ENCODE measurements at regions not wholly inside any gene's neighbourhood (a gene's known extent, or its start where the extent isn't known, plus 50 kb on each side); places are given as distances from the start of the nearest gene placed in this dataset.

DNA sequence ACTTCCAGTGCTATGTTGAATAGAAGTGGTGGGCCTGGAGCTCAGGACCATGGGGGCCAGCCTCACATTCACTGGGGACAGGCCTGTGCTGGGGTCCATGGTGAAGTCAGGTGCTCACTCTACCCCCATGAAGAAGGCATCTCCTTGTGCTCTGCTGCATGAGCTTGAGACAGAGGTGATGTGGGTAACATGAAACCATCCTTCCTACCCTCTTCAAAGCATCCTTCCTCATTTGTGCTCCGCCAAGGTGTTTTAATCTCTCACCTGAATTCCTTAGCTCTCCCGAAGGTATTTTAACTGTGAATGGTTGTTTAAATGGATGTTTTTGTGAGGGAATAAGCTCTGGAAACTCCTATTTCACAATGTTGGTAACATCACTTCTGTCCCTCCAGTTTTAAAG is 209.6 kb upstream of the PCSK2 start:
- no peak for DNase-seq (ENCODE audit: low read depth)

DNA sequence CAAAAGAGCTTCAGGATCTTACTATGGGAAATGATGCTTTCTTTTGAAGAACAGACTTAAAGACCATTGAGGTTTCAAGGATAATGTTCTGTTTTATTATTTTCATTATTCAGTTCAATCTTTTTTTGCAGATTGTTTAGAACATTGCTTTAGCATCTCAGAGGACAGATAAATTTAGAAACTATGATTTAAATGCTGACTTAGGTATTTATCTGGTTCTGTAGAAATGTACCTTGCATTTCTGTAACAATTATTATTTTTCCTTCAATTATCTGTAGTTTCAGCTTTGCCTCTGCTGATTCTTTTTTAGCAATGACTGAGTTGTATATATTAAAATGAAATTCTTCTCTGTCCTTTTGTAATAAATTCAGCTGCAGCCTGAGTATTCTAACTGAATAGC is 205.4 kb upstream of the PCSK2 start:
- DNase-seq (ENCODE audit: low read depth), result no peak

- DNase-seq (ENCODE audit: low read depth), result no peak
Measured at GRCh38 chr20:17023036-17023435, 203.8 kb upstream of the PCSK2 start.

DNA sequence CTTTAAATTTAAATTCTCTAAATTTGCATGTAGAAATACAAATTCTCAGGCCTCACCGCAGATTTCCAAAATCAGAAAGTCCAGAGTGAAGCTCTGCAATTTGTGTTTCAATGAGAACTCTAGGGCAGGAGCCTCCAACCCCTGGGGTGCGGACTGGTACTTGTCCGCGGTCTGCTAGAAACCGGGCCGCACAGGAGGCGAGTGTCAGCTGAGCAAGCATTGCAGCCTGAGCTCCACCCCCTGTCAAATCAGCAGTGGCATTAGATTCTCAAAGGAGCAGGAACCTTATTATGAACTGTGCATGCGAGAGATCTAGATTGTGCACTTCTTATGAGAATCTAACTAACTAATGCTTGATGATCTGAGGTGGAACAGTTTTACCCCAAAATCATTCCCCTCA is 203.0 kb upstream of the PCSK2 start:
- no peak for DNase-seq (ENCODE audit: low read depth)

- peak; percentile 82 for DNase-seq (ENCODE audit: low read depth)
Measured at GRCh38 chr20:17024513-17025119, 202.2 kb upstream of the PCSK2 start.

DNA sequence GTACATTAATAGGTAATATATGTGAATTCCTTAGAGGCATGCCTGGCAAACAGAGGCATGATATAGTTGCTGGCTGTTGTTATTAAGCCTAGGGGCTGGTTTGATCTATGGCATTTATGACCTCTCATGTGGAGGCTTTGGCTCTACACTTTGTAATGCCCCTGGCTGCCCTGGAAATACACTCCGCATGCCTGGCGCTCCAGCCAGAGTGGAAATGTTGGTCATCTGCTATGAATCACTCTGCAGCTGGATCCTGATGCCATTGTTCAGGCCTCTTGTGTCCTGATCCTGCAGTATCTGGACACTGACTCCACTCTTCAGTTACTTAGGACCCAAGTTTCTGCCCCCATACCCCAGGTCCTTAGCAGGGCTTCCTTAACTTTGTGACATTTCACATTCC is 200.5 kb upstream of the PCSK2 start:
- peak; percentile 60 for DNase-seq (ENCODE audit: low read depth)

- DNase-seq (ENCODE audit: low read depth), result no peak
Measured at GRCh38 chr20:17029698-17030097, 197.1 kb upstream of the PCSK2 start.

DNA sequence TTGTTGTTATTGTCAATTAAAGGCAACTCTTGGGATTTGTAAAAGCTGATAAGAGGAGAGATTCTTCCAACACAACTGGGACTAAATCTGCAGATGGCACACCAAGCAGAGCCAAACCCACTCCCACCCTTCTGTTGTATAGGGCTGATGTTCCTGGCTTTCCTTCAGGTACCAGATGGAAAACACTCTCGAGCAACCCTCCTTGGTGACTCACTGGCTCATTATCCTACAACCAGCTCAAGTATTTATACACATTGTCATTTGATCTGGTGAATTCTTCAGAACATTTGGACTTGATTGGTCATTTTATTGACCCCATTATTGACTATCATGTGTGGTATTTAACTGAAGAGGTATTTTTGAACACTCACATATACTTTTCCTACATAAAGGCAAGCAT is 190.3 kb upstream of the PCSK2 start:
- DNase-seq (ENCODE audit: low read depth), result peak; percentile 2

- DNase-seq (ENCODE audit: low read depth), result no peak
Measured at GRCh38 chr20:17042122-17042521, 184.7 kb upstream of the PCSK2 start.

DNA sequence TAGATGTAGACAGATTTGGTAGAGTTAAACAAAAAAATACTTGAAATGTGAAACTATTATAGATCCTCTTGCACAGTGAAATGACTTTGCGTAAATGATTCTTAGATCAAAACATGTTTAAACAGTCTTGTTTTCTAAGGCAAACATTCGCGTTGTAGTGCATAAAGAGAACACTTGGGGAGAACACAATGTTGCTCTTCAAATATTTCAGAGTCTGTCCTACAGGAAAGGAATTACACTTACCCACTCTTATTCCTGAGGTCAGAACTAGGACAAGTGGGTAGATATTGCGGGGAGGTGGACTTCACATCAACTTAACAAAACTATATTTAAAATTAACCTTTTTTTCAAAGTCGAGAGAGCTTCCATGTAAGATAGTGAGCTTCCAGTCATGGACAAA is 183.5 kb upstream of the PCSK2 start:
- DNase-seq (ENCODE audit: low read depth), result no peak

DNA sequence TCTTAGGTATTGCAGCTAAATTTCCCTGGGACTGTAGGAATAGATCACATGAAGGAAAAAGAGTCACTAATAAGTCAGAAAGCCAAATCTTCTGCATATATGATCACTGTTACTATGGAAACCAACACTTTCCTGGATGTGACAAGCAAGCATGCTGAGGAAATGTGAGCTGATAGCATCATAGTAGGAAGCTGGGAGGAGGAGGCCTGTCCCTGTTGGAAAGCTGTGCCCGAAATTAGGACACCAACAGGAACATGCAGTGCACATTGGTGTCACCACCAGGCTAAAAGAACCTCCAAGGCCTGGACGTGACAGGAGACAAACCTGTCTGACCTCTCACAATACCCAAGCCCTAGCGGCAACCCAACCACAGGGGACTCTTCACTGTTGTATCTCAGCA is 181.9 kb upstream of the PCSK2 start:
- DNase-seq (ENCODE audit: low read depth), result no peak

DNA sequence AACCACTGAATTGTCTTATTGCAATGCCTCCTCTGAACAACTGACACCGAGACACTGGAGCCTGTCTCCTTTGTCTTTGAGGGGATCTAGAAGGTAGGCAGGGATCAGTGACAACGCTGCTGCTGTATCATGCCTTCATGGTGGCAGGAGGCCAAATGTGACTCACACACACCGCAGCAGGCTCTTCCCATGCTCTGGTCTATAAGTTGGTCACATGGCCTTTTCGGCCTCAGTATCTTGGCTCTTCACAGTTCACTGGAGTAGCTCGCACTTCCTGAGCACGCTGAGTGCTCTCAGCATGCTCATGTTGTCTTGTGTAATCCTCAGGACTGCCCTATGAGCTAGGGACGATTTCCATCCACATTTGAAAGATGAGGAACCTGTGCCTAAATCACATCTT is 167.4 kb upstream of the PCSK2 start:
- peak; percentile 38 for DNase-seq (ENCODE audit: low read depth)

GRCh38 chr20:17061715-17062114 is 165.1 kb upstream of the PCSK2 start:
- DNase-seq (ENCODE audit: low read depth), result no peak

DNA sequence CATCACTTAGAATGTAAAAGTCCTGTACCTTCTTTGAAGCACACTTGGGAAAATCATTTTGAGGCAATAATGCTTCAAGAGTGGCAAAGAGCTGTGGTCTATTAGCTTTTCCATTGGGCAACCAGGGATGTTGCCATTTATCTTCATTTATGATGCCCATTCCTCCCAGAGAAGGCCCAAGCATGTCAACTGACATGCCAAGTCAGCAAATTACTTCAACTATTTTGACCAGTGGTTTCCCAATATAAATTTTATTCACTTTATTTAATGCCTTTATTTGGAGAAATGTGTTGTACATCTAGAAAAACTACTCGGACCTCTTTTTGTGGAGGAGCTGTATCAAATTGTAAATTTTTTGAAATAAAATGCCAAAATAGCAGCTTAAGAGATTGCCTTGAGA is 164.1 kb upstream of the PCSK2 start:
- DNase-seq (ENCODE audit: low read depth), result no peak

DNA sequence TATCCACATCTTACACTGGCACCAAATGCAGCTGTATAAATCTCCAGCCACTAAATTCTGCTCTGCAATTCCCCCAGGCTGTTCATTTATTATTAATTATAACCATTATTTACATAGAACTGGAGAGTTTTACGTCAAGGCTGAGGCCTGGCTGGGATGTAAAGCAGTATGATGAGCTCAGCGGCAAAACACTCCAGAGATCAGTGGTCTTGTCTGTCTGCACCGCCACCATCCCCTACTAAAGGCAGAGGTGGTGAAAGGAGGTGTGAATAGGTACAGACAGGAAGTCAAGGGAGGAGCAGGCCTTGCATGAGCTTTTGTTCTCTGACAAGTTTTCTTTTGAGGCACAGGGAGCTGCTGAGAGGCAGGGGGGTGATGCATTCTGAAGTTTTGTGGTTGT is 159.9 kb upstream of the PCSK2 start:
- DNase-seq (ENCODE audit: low read depth), result no peak

DNA sequence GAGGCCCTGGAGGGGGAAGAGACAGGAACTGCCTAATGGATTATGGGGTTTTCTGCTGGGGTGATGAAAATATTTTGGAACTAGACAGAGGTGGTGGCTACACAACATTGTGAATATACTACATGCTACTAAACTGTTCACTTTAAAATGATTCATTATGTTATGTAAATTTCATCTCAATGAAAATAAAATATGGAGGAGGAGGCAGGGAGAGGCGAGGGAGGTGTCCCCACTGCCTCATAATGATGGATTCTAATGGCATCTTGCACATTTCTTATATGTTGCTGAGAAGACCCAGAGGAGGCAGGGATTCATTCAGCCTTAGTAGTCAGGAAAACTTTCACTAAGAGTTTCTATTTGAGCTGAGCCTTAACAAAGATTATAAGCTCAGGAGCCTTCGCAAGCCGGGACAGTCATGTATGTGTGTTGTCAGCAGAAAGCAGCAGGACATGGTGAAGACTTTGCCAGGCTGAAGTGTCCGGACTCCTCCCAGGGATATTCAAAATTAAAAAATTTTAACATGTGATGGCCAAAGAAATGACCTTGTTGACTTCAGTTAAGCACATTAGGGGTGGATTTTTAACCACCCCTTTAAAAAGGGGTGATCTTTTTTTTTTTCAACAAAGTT is 158.6 kb upstream of the PCSK2 start:
- no peak for DNase-seq (ENCODE audit: low read depth)

- DNase-seq (ENCODE audit: low read depth), result no peak
Measured at GRCh38 chr20:17077030-17077429, 149.8 kb upstream of the PCSK2 start.

- DNase-seq (ENCODE audit: low read depth), result no peak
Measured at GRCh38 chr20:17083738-17084137, 143.1 kb upstream of the PCSK2 start.

GRCh38 chr20:17084909-17085308 is 141.9 kb upstream of the PCSK2 start:
- DNase-seq (ENCODE audit: low read depth), result no peak

- DNase-seq (ENCODE audit: low read depth), result no peak
Measured at GRCh38 chr20:17093782-17094181, 133.1 kb upstream of the PCSK2 start.

DNA sequence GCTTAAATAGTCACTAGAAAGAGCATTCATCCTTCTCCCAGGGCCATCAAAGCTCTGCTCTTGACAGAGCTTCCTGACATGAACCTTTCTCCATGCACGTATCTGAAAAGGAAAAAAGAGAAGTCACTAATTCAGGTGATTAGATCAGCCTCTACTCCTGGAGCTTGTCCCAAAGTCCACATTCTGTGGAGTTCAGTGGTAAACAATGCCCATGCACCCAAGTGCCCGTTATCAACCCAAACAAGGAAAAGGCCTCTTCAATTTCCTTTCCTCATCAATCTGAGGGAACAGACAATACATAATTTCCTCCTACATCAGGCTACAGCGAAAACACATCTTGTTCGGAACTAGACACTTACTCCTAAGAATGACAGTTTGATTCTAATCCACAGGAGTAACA is 129.2 kb upstream of the PCSK2 start:
- DNase-seq (ENCODE audit: low read depth), result no peak

- DNase-seq (ENCODE audit: low read depth), result no peak
Measured at GRCh38 chr20:17100506-17100905, 126.3 kb upstream of the PCSK2 start.

DNA sequence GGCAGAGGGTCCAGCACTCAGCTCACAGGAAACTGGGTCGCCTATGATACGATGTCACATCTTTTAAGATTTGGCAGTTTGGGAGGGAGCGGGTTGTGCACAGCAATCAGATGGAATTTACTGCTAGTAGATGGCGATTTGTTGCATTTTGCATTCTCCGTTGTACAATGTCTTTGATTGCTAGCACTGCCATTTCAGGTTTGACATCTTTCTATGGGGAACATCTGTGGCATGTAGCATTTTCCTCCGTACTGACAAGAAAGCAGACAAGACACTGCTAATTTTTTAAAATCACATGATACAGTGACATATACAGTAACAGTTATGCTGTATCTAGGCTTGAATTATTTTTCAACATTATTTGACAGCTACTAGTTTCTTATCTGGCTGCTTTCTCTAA is 119.7 kb upstream of the PCSK2 start:
- DNase-seq (ENCODE audit: low read depth), result no peak

DNA sequence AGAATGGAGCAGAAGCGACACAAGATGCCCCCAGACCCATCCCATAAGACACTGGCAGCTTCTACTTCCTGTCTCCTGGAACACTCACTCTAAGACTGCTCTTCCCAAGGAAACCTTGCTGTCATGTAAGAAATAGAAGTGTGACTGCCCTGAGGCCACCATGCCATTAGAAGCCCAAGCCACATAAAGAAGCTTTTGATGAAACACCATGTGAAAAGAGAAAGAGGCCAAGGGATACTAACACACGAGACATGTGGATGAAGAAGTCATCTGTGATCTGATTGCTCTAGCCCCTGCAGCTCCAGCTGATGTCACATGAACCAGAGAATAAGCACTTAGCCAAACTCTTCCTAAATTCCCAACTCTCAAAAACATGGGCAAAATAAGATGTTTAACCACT is 117.9 kb upstream of the PCSK2 start:
- no peak for DNase-seq (ENCODE audit: low read depth)
